Left ventricle myocardium inferior (tissue), 1 donor: ENCODE measurements at regions not wholly inside any gene's neighbourhood (a gene's known extent, or its start where the extent isn't known, plus 50 kb on each side); places are given as distances from the start of the nearest gene placed in this dataset.

Source experiments
- DNase-seq: peaks from one replicate; pipeline ENCODE4 v3.0.0-alpha.2; 2020
- H3K27ac ChIP-seq: fragments of 200-600 bp; replicated peaks from 2 replicates; pipeline ENCODE4 v1.8.0; 2021
- H3K27me3 ChIP-seq: fragments of 200-600 bp; 2 replicates; pipeline ENCODE4 v1.8.0; 2021; ENCODE audit warnings: low read depth
- H3K36me3 ChIP-seq: fragments of 200-600 bp; 2 replicates; pipeline ENCODE4 v1.8.0; 2021
- H3K4me1 ChIP-seq: fragments of 200-600 bp; 2 replicates; pipeline ENCODE4 v1.8.0; 2021
- H3K4me3 ChIP-seq: fragments of 200-600 bp; 2 replicates; pipeline ENCODE4 v1.8.0; 2021; ENCODE audit warnings: mild to moderate bottlenecking, moderate library complexity
- H3K9me3 ChIP-seq: fragments of 200-600 bp; replicated peaks from 2 replicates; pipeline ENCODE4 v1.8.0; 2021
- intact Hi-C: fragments of 100-400 bp; cut with micrococcal nuclease; formaldehyde crosslinking; loops from one replicate; pipeline ENCODE4 v1.11.0; 2022
- TF ChIP-seq, protein P1 (sequence below): fragments of 200-600 bp; IDR thresholded peaks from 2 replicates; pipeline ENCODE4 v1.8.0; 2021; ENCODE audit warnings: antibody characterized with exemption, mild to moderate bottlenecking, borderline replicate concordance
- donor health status: DM: no; HTN: yes; CAD: no; lungs with severe emphysema.

DNA sequence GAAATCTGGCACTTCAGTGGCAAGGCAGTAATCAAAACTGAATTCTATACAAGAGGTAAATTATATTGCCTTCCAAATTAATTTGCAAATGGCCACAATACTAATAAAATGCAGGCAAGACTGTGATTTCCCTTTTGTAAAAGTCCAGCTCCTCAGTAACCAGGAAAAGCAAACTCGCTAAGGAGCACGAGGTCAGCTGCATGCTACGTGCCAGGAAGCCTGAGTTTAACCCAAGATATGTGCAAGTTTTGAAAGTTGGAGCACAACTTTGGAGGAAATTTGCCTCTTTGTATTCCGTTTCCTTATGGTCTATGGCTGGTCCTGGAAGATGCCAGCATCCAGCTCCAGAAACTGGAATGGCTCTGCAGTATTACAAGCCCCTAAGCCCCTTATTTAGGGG is 226.8 kb upstream of the DYNLRB2 start:
- H3K27ac ChIP-seq, result no peak overlapping the region
- no peaks in the 10 kb centered on the region for H3K36me3 ChIP-seq
- peaks cover 51% of the 10 kb centered on the region for H3K27me3 ChIP-seq
- TF ChIP-seq, protein P1, sequence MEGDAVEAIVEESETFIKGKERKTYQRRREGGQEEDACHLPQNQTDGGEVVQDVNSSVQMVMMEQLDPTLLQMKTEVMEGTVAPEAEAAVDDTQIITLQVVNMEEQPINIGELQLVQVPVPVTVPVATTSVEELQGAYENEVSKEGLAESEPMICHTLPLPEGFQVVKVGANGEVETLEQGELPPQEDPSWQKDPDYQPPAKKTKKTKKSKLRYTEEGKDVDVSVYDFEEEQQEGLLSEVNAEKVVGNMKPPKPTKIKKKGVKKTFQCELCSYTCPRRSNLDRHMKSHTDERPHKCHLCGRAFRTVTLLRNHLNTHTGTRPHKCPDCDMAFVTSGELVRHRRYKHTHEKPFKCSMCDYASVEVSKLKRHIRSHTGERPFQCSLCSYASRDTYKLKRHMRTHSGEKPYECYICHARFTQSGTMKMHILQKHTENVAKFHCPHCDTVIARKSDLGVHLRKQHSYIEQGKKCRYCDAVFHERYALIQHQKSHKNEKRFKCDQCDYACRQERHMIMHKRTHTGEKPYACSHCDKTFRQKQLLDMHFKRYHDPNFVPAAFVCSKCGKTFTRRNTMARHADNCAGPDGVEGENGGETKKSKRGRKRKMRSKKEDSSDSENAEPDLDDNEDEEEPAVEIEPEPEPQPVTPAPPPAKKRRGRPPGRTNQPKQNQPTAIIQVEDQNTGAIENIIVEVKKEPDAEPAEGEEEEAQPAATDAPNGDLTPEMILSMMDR, result no peak
- no peaks in the 10 kb centered on the region for H3K9me3 ChIP-seq
- H3K4me3 ChIP-seq, result no peak overlapping the region
- DNase-seq, result no peak
- H3K4me1 ChIP-seq, result no peaks in the 10 kb centered on the region
- intact Hi-C loops, result no loop called here

DNA sequence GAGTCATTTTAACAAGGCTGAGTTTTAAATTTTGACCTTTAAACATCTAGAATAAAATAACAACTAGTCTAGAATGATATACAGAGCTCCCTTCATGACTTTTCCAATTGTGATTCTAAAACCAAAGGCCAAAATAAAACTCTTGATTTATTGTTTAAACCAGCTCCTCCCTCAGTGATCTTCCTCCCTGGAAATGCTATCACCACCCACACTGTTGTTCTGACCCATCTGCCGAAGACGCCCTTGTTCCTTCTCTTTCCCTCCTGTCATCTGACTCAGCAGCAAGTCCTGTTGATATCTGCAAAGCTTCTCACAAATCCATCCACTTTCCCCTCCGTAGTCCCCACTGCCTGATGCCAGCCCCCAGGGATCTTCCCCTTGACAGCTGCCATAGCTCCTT is 231.6 kb upstream of the DYNLRB2 start:
- TF ChIP-seq, protein P1, result no peak
- Histone ChIP-seq H3K9me3 (peaks cover 7% of the 10 kb centered on the region), H3K4me3 (no peak overlapping the region), H3K27me3 (peaks cover 40% of the 10 kb centered on the region), H3K4me1 (no peaks in the 10 kb centered on the region), H3K27ac (no peak overlapping the region), H3K36me3 (no peaks in the 10 kb centered on the region)
- intact Hi-C loops, result no loop called here
- no peak for DNase-seq

DNA sequence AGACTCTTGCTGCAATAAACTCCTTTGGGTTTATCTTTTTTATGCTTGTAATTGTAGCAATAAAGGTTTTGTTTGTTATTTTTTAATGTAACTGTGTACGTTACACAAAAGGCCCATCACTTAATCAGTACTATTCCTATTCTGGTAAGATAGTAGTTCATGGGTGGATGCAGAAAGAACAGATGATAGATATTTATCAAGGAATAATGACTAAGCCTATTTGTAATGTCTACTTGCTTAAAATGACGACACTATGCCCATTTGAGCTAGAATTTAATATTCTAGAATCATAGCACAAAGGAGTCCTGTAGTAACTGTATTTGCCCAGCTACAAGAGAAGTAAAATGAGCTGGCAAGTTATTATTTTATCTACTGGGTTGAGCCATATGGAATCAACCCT is 235.4 kb upstream of the DYNLRB2 start:
- Histone ChIP-seq H3K9me3 (peaks cover 7% of the 10 kb centered on the region), H3K27ac (no peak overlapping the region), H3K27me3 (peaks cover 40% of the 10 kb centered on the region), H3K4me3 (no peak overlapping the region), H3K4me1 (no peaks in the 10 kb centered on the region), H3K36me3 (no peaks in the 10 kb centered on the region)
- intact Hi-C loops, result no loop called here
- no peak for DNase-seq
- TF ChIP-seq, protein P1, result no peak

DNA sequence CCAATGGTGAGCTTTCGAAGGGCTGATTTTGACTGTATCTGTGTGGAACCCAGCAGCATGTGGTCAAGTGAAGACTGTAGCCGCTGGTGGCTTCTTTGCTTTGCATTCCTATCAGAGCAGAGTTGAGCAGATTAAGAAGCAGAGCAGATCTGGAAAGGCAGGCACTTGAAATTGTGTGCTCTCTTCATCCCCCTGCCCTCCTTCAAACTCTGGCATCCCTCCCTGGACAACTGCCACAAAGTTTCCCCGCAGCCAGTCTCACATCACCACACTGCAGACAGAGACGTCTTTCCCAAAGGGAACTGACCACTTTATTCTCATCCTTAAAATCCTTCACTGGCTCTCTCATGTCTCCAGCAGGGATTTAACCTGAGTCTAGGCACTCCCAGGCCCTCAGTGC is 237.1 kb upstream of the DYNLRB2 start:
- Histone ChIP-seq H3K27me3 (peaks cover 30% of the 10 kb centered on the region), H3K36me3 (no peaks in the 10 kb centered on the region), H3K27ac (no peak overlapping the region), H3K4me3 (no peak overlapping the region), H3K9me3 (peaks cover 4% of the 10 kb centered on the region), H3K4me1 (no peaks in the 10 kb centered on the region)
- DNase-seq, result no peak
- TF ChIP-seq, protein P1, result no peak
- intact Hi-C loops, result no loop called here

DNA sequence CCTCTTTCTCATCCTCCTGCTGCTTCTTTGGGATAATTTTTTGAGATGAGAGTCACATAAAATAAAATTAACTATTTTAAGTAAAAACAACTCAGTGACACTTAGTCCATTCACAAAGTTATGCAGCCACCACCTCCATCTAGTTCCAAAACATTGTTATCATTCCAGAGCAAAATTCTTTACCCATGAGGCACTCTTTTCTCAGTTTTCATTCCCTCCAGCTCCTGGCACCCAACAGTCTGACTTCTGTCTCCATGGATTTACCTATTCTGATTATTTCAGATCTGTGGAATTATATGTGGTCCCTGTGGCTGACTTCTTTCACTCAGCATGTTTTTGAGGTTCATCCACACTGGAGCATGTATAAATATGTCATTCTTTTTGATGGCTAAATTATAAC is 239.9 kb upstream of the DYNLRB2 start:
- no peak for DNase-seq
- Histone ChIP-seq H3K36me3 (no peaks in the 10 kb centered on the region), H3K4me3 (no peak overlapping the region), H3K4me1 (no peaks in the 10 kb centered on the region), H3K27me3 (peaks cover 23% of the 10 kb centered on the region), H3K9me3 (no peaks in the 10 kb centered on the region), H3K27ac (no peak overlapping the region)
- TF ChIP-seq, protein P1, result no peak
- intact Hi-C loops, result no loop called here

DNA sequence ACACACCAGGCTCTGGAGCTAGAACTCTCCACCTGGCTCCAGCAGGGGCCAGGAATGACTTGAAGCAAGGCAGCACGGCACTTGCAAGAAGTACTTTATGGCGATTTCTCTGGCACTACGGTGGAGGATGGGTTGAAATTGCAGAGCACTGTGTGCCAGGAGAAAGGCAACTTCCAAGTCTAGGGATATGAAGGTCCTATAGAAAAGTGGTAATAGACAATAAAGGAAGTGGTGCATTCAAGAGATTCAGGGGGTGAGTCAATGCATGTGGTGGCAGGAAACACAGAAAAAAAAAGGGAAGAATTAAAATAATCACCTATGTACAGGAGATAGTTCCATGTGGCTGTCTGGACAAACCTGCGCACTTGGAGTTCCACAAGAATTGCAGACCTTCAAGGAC is 240.3 kb upstream of the DYNLRB2 start:
- intact Hi-C loops, result no loop called here
- TF ChIP-seq, protein P1, result no peak
- DNase-seq, result no peak
- Histone ChIP-seq H3K4me3 (no peak overlapping the region), H3K27ac (no peak overlapping the region), H3K36me3 (no peaks in the 10 kb centered on the region), H3K9me3 (no peaks in the 10 kb centered on the region), H3K27me3 (peaks cover 23% of the 10 kb centered on the region), H3K4me1 (no peaks in the 10 kb centered on the region)
